Upper lobe of right lung (tissue), 1 donor: ENCODE measurements at regions not wholly inside any gene's neighbourhood (a gene's known extent, or its start where the extent isn't known, plus 50 kb on each side); places are given as distances from the start of the nearest gene placed in this dataset.
"Not testable (repeated sequence)": the region's sequence is repeated elsewhere in the genome, so short reads cannot be mapped to it uniquely, and the experiment has no call there.

Experiments
- ATAC-seq: fragments of 200-7000 bp; cut with Tn5 transposase; one replicate; pipeline ENCODE4 v1.9.1; 2020; ENCODE audit warnings: mild to moderate bottlenecking, moderate library complexity
- DNase-seq: peaks from one replicate; pipeline ENCODE4 v3.0.0-alpha.2; 2020
- H3K27ac ChIP-seq: fragments of 200-600 bp; one replicate; pipeline ENCODE4 v1.8.0; 2022
- H3K27me3 ChIP-seq: fragments of 200-600 bp; one replicate; pipeline ENCODE4 v1.8.0; 2022; ENCODE audit warnings: mild to moderate bottlenecking
- H3K36me3 ChIP-seq: fragments of 200-600 bp; one replicate; pipeline ENCODE4 v1.8.0; 2022
- H3K4me1 ChIP-seq: fragments of 200-600 bp; one replicate; pipeline ENCODE4 v1.8.0; 2022
- H3K4me3 ChIP-seq: fragments of 200-600 bp; one replicate; pipeline ENCODE4 v1.8.0; 2022; ENCODE audit warnings: mild to moderate bottlenecking
- H3K9me3 ChIP-seq: fragments of 200-600 bp; one replicate; pipeline ENCODE4 v1.8.0; 2022
- intact Hi-C: fragments of 100-400 bp; cut with DNase I; formaldehyde crosslinking; loops from one replicate; pipeline ENCODE4 v1.11.0; 2022
- TF ChIP-seq, protein P1 (sequence below): fragments of 200-600 bp; IDR thresholded peaks from one replicate; pipeline ENCODE4 v1.8.0; 2022; ENCODE audit warnings: antibody characterized with exemption
- donor health status: DM: no; HTN: yes; CAD: no; lungs with severe emphysema.

DNA sequence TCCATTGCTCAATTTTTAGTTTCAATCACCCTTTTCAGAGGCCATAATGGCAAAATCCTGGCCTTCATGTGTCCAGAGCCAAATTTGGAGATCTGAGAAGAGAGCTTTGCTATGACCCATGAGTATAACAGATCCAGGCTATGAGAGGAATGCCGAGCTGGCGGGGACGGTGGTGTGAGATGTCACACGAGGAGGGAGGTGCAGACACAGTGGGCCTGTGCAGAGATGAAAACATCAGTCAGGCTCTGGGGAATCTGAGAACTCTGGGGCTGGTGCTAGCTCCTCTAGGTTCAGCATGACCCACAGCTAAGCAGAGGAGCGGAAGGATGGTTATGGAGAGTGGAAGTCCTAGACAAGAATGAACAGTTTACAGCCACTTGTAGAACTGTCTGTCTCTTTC lies 398.3 kb upstream of the ATP10A start:
- intact Hi-C loops = no loop called here

DNA sequence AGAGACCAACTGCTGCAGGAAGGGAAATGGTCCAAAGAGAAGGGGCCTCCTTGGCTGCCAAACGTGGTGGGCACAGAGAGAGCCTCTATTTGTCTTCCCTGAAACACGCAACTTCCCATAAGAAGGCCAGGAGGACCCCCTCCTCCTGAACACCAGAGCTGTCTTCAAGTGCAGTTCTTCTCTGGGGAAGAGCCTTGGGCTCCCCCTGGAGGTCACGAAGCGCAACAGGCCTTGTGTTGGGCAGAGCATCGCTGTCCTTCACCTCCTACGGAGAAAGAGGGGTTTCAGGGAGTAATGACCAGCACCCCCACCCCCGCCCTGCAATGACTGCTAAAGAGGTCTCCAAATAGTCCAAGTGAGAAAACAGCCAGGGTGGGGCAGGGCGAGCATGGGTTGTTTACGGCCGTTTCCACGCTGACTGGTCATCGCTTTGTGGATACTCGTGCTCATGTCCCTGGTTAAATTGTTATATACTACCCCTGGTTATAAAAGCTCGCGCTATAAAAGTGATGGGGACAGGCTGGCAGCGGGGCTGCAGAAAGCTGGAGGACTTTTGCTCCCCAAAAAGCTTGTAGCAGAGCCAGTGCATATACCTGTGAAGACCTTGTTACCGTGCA lies 397.5 kb upstream of the ATP10A start:
- no peaks in the 10 kb centered on the region for H3K4me1 ChIP-seq
- DNase-seq (no peak), ATAC-seq (peak; percentile 77)
- H3K4me3 ChIP-seq = no peak overlapping the region
- no peaks in the 10 kb centered on the region for H3K27me3 ChIP-seq
- no peaks in the 10 kb centered on the region for H3K36me3 ChIP-seq
- H3K9me3 ChIP-seq = no peaks in the 10 kb centered on the region
- no peak overlapping the region for H3K27ac ChIP-seq
- TF ChIP-seq, protein P1, sequence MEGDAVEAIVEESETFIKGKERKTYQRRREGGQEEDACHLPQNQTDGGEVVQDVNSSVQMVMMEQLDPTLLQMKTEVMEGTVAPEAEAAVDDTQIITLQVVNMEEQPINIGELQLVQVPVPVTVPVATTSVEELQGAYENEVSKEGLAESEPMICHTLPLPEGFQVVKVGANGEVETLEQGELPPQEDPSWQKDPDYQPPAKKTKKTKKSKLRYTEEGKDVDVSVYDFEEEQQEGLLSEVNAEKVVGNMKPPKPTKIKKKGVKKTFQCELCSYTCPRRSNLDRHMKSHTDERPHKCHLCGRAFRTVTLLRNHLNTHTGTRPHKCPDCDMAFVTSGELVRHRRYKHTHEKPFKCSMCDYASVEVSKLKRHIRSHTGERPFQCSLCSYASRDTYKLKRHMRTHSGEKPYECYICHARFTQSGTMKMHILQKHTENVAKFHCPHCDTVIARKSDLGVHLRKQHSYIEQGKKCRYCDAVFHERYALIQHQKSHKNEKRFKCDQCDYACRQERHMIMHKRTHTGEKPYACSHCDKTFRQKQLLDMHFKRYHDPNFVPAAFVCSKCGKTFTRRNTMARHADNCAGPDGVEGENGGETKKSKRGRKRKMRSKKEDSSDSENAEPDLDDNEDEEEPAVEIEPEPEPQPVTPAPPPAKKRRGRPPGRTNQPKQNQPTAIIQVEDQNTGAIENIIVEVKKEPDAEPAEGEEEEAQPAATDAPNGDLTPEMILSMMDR = peak; percentile 79
- intact Hi-C loops = no loop called here

More for the DNA sequence above, 398.3 kb upstream of the ATP10A start:
- Histone ChIP-seq H3K36me3 (no peaks in the 10 kb centered on the region), H3K27me3 (no peaks in the 10 kb centered on the region), H3K4me3 (no peak overlapping the region), H3K27ac (no peak overlapping the region), H3K4me1 (no peaks in the 10 kb centered on the region), H3K9me3 (no peaks in the 10 kb centered on the region)
- DNase-seq (no peak), ATAC-seq (no peak)
- TF ChIP-seq, protein P1 = no peak

DNA sequence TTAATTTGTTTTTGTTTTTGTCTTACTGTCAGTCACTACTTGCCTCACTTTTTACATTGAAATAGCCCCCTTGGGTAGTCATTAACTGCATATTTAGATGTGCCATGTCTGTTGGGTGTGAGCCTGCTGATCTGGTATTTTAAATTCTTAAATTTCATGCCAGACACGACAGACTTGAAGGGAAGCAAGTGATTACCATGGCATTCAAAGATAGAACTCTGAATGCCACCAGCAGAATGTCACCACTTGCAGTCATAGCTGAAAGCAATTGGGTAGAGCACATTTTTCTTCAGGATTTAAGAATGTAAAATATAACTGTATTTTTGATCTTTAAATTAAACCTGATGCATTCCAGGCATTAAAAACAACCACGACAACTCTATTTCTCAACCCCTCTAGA lies 396.5 kb upstream of the ATP10A start:
- DNase-seq (no peak), ATAC-seq (no peak)
- no peak overlapping the region for H3K4me3 ChIP-seq
- H3K4me1 ChIP-seq = no peaks in the 10 kb centered on the region
- no peaks in the 10 kb centered on the region for H3K27me3 ChIP-seq
- no peaks in the 10 kb centered on the region for H3K36me3 ChIP-seq
- TF ChIP-seq, protein P1 = no peak
- intact Hi-C loops = no loop called here
- no peak overlapping the region for H3K27ac ChIP-seq
- no peaks in the 10 kb centered on the region for H3K9me3 ChIP-seq

DNA sequence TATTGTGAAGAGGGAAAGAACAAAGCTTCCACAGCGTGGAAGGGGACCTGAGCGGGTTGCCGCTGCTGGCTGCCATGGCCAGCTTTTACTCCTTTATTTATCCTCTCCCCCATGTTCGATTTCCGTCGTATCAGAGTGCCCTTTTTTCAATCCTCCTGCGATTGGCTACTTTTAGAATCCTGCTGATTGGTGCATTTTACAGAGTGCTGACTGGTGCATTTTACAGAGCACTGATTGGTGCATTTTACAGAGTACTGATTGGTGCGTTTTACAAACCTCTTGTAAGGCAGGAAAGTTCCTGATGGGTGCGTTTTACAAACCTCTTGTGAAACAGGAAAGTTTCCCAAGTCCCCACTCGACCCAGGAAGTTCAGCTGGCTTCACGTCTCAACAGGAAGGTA lies 381.7 kb upstream of the ATP10A start:
- intact Hi-C loops, DNase-seq, H3K9me3 ChIP-seq: not testable (repeated sequence)

DNA sequence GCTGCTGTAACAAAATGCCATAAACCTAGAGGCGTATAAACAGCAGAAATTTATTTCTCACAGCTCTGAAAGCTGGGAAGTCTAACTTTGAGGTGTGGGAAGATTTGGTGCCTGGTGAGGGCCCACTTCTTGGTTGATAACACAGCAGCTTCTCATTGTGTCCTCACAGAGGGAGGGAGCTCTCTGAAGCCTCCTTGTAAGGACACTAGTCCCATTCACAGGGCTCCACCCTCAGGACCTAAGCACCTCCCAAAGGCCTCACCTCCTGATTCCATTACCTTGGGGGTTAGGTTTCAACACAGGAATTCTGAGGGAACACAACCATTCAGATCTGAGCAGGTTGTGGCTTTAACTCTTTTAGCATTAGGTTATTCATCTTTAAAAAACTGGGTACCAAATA lies 380.3 kb upstream of the ATP10A start:
- no peaks in the 10 kb centered on the region for H3K27me3 ChIP-seq
- no peaks in the 10 kb centered on the region for H3K4me1 ChIP-seq
- intact Hi-C loops = no loop called here
- no peak overlapping the region for H3K4me3 ChIP-seq
- H3K9me3 ChIP-seq = no peaks in the 10 kb centered on the region
- ATAC-seq = no peak
- no peak for DNase-seq
- TF ChIP-seq, protein P1 = no peak
- no peaks in the 10 kb centered on the region for H3K36me3 ChIP-seq
- no peak overlapping the region for H3K27ac ChIP-seq

More for the DNA sequence above, 381.7 kb upstream of the ATP10A start:
- ATAC-seq, H3K27me3 ChIP-seq, H3K27ac ChIP-seq, H3K4me3 ChIP-seq, H3K36me3 ChIP-seq, H3K4me1 ChIP-seq: not testable (repeated sequence)

DNA sequence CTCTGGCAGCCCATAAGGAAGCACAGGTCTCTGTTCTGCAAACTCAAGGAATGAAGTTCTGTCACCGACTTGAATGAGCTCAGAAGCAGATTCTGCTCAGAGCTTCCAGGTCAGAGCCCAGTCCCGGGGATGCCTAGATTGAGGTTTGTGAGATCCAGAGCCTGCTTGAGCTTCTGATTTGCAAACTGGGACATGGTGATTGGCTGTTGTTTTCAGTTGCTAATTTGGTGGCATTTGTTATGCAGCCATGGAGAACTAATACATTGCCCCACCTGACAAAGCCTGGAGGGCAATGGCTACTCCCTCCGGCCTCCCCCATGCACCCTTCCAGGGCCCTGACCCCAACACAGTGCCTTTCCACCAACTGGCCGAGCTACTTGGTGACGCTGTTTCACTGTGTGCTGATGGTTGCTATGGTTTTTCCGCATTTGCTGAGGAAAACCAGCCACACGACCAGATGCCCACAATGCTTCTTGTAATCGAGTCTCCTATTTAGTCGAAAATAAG lies 379.5 kb upstream of the ATP10A start:
- no peaks in the 10 kb centered on the region for H3K4me1 ChIP-seq
- no peak overlapping the region for H3K4me3 ChIP-seq
- intact Hi-C loops = no loop called here
- no peak for DNase-seq
- H3K27me3 ChIP-seq = no peaks in the 10 kb centered on the region
- no peak overlapping the region for H3K27ac ChIP-seq
- TF ChIP-seq, protein P1 = no peak
- no peaks in the 10 kb centered on the region for H3K9me3 ChIP-seq
- H3K36me3 ChIP-seq = no peaks in the 10 kb centered on the region
- no peak for ATAC-seq
